Kidney (tissue), 13 donors: ENCODE measurements at regions not wholly inside any gene's neighbourhood (a gene's known extent, or its start where the extent isn't known, plus 50 kb on each side); places are given as distances from the start of the nearest gene placed in this dataset.
A peak's percentile ranks its signal among the peaks of the same experiment; 100 is the strongest.

Experiments used
- DNase-seq, 5 donors: peaks; one replicate each; pipeline ENCODE4 v3.0.0-alpha.2; 2013 to 2020
- FAIRE-seq: peaks from 2 replicates; lab custom pipeline; 2012; peaks lifted over from hg19 to GRCh38; lab: Jason Lieb, UNC
- H3K27ac ChIP-seq, 2 donors: one replicate each; pipeline ENCODE4 v1.7.0; 2013; ENCODE audit warnings: low read depth in 2 of 2, low read length in 2 of 2, inconsistent platforms in 1 of 2
- H3K27me3 ChIP-seq: one replicate; pipeline ENCODE4 v1.7.1; 2013; ENCODE audit warnings: low read length, inconsistent platforms; ENCODE audit not compliant: control insufficient read depth, insufficient read depth
- H3K36me3 ChIP-seq, 3 donors: one replicate each; pipeline versions ENCODE4 v1.7.0 to v1.7.1; 2013; ENCODE audit warnings: low read length in 3 of 3, control low read depth in 1 of 3, inconsistent platforms in 1 of 3; ENCODE audit not compliant: insufficient read depth in 3 of 3, control insufficient read depth in 2 of 3
- H3K4me1 ChIP-seq, 3 donors: one replicate each; pipeline versions ENCODE4 v1.7.0 to v1.7.1; 2013; ENCODE audit warnings: low read length in 3 of 3, inconsistent platforms in 1 of 3, low read depth in 1 of 3; ENCODE audit not compliant: control insufficient read depth in 2 of 3, insufficient read depth in 2 of 3
- H3K4me3 ChIP-seq, 3 donors: one replicate each; pipeline versions ENCODE4 v1.7.0 to v1.8.1; 2013; ENCODE audit warnings: low read length in 3 of 3, control low read depth in 1 of 3, inconsistent platforms in 1 of 3
- H3K9ac ChIP-seq, 3 donors: one replicate each; pipeline versions ENCODE4 v1.7.0 to v1.7.1; 2013; ENCODE audit warnings: low read length in 3 of 3, control low read depth in 1 of 3, inconsistent platforms in 1 of 3
- H3K9me3 ChIP-seq, 3 donors: one replicate each; pipeline versions ENCODE4 v1.7.0 to v1.7.1; 2013; ENCODE audit warnings: low read length in 3 of 3, control low read depth in 1 of 3, inconsistent platforms in 1 of 3; ENCODE audit not compliant: control insufficient read depth in 2 of 3, insufficient read depth in 1 of 3
- intact Hi-C: fragments of 100-400 bp; cut with DNase I; formaldehyde crosslinking; loops from one replicate; pipeline ENCODE4 v1.11.1; 2022
- TF ChIP-seq, protein P1 (sequence below): IDR thresholded peaks from 3 replicates; pipeline ENCODE4 v1.5.1; 2012; ENCODE audit warnings: mild to moderate bottlenecking, moderate library complexity, borderline replicate concordance; ENCODE audit not compliant: insufficient read depth; ENCODE audit errors: extremely low read depth
- donor health status: control.
- donor health status: control.
- donor health status: control.
- donor health status: control.
- donor health status: control.
- donor health status: DM: yes; HTN: yes; CAD: no.
- donor health status: Normal renal cell carcinoma (clear cell type).

DNA sequence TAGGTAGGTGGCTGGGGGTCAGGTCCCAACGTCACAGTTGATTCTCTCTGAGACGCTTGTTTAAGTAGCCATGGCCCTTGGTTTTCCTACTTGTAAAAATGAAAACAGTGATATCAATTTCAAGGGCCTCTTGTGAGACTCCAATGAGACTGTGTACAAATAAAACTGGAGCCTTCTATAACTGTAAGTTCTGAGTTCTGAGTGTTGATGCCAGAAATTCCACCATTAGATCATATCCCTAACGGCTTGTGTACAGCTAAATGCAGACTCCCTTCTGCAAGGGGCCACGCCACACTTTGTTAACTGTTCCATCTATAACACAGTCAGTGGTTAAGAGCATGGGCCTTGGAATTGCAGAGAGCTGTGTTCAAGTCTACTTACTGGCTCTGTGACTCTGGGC is 267.3 kb downstream of the TLE3 start:
- no peak for DNase-seq
- intact Hi-C loops = no loop called here
- H3K27ac ChIP-seq = no peak overlapping the region
- H3K9me3 ChIP-seq = no peaks in the 10 kb centered on the region
- H3K9ac ChIP-seq = no peak overlapping the region
- no peaks in the 10 kb centered on the region for H3K4me1 ChIP-seq
- no peaks in the 10 kb centered on the region for H3K27me3 ChIP-seq
- FAIRE-seq = no peak
- TF ChIP-seq, protein P1, sequence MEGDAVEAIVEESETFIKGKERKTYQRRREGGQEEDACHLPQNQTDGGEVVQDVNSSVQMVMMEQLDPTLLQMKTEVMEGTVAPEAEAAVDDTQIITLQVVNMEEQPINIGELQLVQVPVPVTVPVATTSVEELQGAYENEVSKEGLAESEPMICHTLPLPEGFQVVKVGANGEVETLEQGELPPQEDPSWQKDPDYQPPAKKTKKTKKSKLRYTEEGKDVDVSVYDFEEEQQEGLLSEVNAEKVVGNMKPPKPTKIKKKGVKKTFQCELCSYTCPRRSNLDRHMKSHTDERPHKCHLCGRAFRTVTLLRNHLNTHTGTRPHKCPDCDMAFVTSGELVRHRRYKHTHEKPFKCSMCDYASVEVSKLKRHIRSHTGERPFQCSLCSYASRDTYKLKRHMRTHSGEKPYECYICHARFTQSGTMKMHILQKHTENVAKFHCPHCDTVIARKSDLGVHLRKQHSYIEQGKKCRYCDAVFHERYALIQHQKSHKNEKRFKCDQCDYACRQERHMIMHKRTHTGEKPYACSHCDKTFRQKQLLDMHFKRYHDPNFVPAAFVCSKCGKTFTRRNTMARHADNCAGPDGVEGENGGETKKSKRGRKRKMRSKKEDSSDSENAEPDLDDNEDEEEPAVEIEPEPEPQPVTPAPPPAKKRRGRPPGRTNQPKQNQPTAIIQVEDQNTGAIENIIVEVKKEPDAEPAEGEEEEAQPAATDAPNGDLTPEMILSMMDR = no peak
- no peaks in the 10 kb centered on the region for H3K36me3 ChIP-seq
- no peak overlapping the region for H3K4me3 ChIP-seq

DNA sequence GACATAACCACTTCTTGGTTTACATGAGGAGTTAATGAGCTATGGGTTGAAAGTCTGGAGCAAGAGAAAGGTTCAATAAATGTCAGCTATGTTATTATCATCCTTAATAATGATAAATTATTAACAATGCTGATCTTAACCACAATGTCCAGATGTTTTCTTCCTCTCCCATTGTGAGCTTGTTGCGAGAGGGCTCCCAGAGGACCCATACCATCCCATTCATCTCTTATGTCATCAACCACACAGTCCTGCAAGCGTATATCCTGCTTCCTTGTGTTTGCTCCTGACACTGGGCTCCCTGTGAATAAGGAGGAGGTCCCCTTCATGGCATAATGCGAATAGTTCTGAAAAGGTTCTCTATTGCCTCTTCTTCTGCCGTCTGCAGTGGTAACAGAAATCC is 266.8 kb downstream of the TLE3 start:
- Histone ChIP-seq H3K9me3 (no peaks in the 10 kb centered on the region), H3K27ac (no peak overlapping the region), H3K9ac (no peak overlapping the region), H3K27me3 (no peaks in the 10 kb centered on the region), H3K36me3 (no peaks in the 10 kb centered on the region), H3K4me3 (no peak overlapping the region), H3K4me1 (no peaks in the 10 kb centered on the region)
- TF ChIP-seq, protein P1 = no peak
- FAIRE-seq = no peak
- intact Hi-C loops = no loop called here
- no peak for DNase-seq

DNA sequence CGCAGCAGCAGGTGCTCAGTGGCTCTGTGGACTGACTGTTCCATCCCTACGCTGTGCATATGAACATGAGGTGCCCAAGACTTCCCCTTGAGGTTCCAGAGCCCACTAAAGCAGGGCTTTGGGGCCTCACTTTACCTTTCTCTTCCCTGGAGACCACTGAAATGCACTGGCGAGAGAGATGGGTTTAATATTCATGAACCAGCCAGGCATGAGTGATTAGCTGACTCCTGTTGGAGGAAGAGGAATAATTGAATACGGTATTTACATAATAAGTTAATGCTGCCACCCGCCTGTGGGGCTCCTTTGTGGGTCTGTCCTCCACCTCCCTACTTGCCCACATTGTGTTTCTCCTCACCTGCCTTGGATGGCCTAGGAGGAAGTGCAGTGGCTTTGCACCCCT is 263.4 kb downstream of the TLE3 start:
- H3K9ac ChIP-seq = no peak overlapping the region
- no peaks in the 10 kb centered on the region for H3K4me1 ChIP-seq
- no peaks in the 10 kb centered on the region for H3K9me3 ChIP-seq
- no peaks in the 10 kb centered on the region for H3K27me3 ChIP-seq
- intact Hi-C loops = no loop called here
- TF ChIP-seq, protein P1 = no peak
- no peak for FAIRE-seq
- no peaks in the 10 kb centered on the region for H3K36me3 ChIP-seq
- no peak overlapping the region for H3K4me3 ChIP-seq
- no peak overlapping the region for H3K27ac ChIP-seq
- DNase-seq = no peak

DNA sequence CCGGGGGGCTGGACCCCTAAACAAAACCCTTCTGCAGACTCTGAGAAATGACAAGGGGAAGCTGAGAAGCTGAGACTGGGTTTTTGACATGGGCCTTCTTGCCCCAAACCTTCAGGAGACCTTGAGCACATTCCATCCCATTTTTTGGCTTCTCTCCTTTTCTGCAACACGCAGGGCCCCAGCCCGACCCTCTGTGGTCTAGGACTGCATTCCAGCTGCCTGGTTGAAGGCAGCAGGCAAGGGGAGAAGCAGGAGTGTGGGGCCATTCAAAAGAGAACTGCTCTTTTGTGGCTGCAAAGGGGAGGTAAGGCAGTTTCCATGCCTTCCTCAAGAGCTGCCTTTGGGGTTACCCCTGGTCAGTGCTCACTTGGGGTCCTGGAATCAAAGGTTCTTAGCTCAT is 263.0 kb downstream of the TLE3 start:
- H3K27ac ChIP-seq = no peak overlapping the region
- H3K27me3 ChIP-seq = no peaks in the 10 kb centered on the region
- no peaks in the 10 kb centered on the region for H3K36me3 ChIP-seq
- TF ChIP-seq, protein P1 = no peak
- DNase-seq (peak in 1 of 5 donors; percentile 53), FAIRE-seq (no peak)
- no peak overlapping the region for H3K4me3 ChIP-seq
- H3K9ac ChIP-seq = no peak overlapping the region
- H3K9me3 ChIP-seq = no peaks in the 10 kb centered on the region
- intact Hi-C loops = no loop called here
- no peaks in the 10 kb centered on the region for H3K4me1 ChIP-seq
